AML-193 (cell line): ENCODE measurements at regions not wholly inside any gene's neighbourhood (a gene's known extent, or its start where the extent isn't known, plus 50 kb on each side); places are given as distances from the start of the nearest gene placed in this dataset.
"Not testable (repeated sequence)": the region's sequence is repeated elsewhere in the genome, so short reads cannot be mapped to it uniquely, and the experiment has no call there.

Source experiments
- DNase-seq, 2 experiments: peaks; one replicate each; lab custom pipeline; 2025; lab: John Stamatoyannopoulos, UW

- no peak for DNase-seq
These were observed 446.6 kb downstream of the PTPRU start for GRCh38 chr1:29682919-29683295.

GRCh38 chr1:29682171-29682918 lies 446.0 kb downstream of the PTPRU start:
- DNase-seq, result no peak

GRCh38 chr1:29681416-29681815 lies 445.1 kb downstream of the PTPRU start:
- DNase-seq, result not testable (repeated sequence)

- no peak for DNase-seq
These were observed 443.7 kb downstream of the PTPRU start for GRCh38 chr1:29679828-29680558.

- no peak for DNase-seq
These were observed 443.0 kb downstream of the PTPRU start for GRCh38 chr1:29679316-29679715.

GRCh38 chr1:29677028-29678024 lies 441.0 kb downstream of the PTPRU start:
- no peak for DNase-seq

- no peak for DNase-seq
These were observed 440.2 kb downstream of the PTPRU start for GRCh38 chr1:29676496-29676895.

- DNase-seq, result no peak
These were observed 439.4 kb downstream of the PTPRU start for GRCh38 chr1:29675481-29676263.

GRCh38 chr1:29674627-29675326 lies 438.5 kb downstream of the PTPRU start:
- DNase-seq, result no peak

GRCh38 chr1:29673669-29674626 lies 437.6 kb downstream of the PTPRU start:
- DNase-seq, result no peak

- DNase-seq, result no peak
These were observed 436.8 kb downstream of the PTPRU start for GRCh38 chr1:29673228-29673500.

- no peak for DNase-seq
These were observed 436.3 kb downstream of the PTPRU start for GRCh38 chr1:29672416-29673227.

- DNase-seq, result no peak
These were observed 435.4 kb downstream of the PTPRU start for GRCh38 chr1:29671446-29672356.

- no peak for DNase-seq
These were observed 434.4 kb downstream of the PTPRU start for GRCh38 chr1:29670752-29671151.

GRCh38 chr1:29669912-29670311 lies 433.6 kb downstream of the PTPRU start:
- DNase-seq, result no peak

GRCh38 chr1:29669158-29669871 lies 433.0 kb downstream of the PTPRU start:
- no peak for DNase-seq

GRCh38 chr1:29668551-29669157 lies 432.3 kb downstream of the PTPRU start:
- no peak for DNase-seq
